Endothelial cell of umbilical vein (primary cell): ENCODE measurements at regions not wholly inside any gene's neighbourhood (a gene's known extent, or its start where the extent isn't known, plus 50 kb on each side); places are given as distances from the start of the nearest gene placed in this dataset.

Experiments used
- CTCF ChIP-seq, 2 donors: IDR thresholded peaks; 1 replicate in 1 of 2; 2 replicates in 1 of 2; pipeline ENCODE4 v1.5.1; 2011; ENCODE audit warnings: low read length in 2 of 2, mild to moderate bottlenecking in 2 of 2, moderate library complexity in 2 of 2, control low read depth in 1 of 2, inconsistent platforms in 1 of 2, low read depth in 1 of 2; ENCODE audit not compliant: insufficient read depth in 1 of 2; ENCODE audit errors: extremely low read depth in 1 of 2
- EZH2 ChIP-seq: IDR thresholded peaks from 2 replicates; pipeline ENCODE4 v1.6.1; 2012; ENCODE audit warnings: borderline replicate concordance, low read depth, mild to moderate bottlenecking, moderate library complexity, low read length, inconsistent platforms; ENCODE audit not compliant: severe bottlenecking
- FOS ChIP-seq: IDR thresholded peaks from 2 replicates; pipeline ENCODE4 v1.6.1; 2011; ENCODE audit warnings: mild to moderate bottlenecking, low read length, moderate library complexity, borderline replicate concordance; ENCODE audit not compliant: insufficient read depth
- GATA2 ChIP-seq: IDR thresholded peaks from 2 replicates; pipeline ENCODE4 v1.7.0; 2011; ENCODE audit warnings: low read depth, mild to moderate bottlenecking, moderate library complexity, mixed read lengths, low read length; ENCODE audit not compliant: insufficient read length, insufficient read depth
- POLR2A ChIP-seq: IDR thresholded peaks from 2 replicates; pipeline ENCODE4 v1.6.1; 2012; ENCODE audit warnings: low read depth, mild to moderate bottlenecking, control low read depth, low read length
- POLR2AphosphoS5 ChIP-seq: IDR thresholded peaks from 2 replicates; pipeline ENCODE4 v1.6.1; 2012; ENCODE audit warnings: low read depth, mild to moderate bottlenecking, control low read depth, low read length, moderate library complexity; ENCODE audit not compliant: insufficient read depth

DNA sequence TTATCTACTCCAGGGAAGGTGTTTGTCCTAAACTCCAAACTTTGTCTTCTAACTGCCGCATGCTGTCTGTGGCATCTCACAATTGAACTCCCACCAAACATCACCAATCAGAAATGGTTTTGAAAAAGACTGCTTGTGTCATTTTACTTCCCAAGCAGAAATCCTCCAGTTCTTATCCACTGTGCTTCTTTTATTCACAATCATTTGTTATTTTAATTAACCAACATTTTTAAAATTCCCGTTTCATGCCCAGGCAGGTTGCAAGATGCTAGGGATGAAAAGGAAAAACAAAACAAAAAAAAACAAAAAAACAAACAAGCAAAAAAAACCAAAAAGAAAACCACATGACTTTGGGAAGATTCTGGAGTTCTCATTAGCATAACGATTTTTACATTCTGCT, 63.5 kb upstream of the RAB27B start:
- TF ChIP-seq CTCF (IDR thresholded peaks at IDR 0.05; ENCODE audit: extremely low read depth in 1 of 2, insufficient read depth in 1 of 2, low read depth in 1 of 2, low read length in 2 of 2) (no peak), EZH2 (no peak), POLR2A (no peak), GATA2 (no peak), POLR2AphosphoS5 (no peak), FOS (no peak)
